ENCODE measurements at regions not wholly inside any gene's neighbourhood (a gene's known extent, or its start where the extent isn't known, plus 50 kb on each side); places are given as distances from the start of the nearest gene placed in this dataset.
A peak's percentile ranks its signal among the peaks of the same experiment; 100 is the strongest.

DNA sequence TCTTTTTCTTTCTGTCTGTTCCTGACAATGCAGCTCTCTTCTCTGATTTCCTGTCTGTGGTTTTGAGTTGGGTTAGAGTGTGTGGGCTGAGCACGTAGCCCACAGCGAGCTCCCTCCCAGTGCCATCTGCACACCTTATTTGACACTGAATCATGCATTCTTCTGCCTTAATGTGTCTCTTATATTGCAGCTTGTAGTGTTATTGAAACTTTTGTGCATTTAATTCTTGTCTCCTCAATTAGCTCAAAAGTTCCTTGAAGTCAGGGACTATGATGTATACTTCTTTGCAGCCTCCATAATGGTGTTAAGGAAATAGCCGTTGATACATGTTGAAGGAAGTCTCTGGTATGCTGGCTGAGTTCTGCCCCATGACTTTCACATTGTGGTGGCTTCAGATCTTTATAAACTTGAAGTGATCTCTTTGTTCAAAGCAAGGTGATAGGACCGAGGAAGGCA, 576.2 kb upstream of the CLINT1 start:
- peak; percentile 19 for DNase-seq

DNA sequence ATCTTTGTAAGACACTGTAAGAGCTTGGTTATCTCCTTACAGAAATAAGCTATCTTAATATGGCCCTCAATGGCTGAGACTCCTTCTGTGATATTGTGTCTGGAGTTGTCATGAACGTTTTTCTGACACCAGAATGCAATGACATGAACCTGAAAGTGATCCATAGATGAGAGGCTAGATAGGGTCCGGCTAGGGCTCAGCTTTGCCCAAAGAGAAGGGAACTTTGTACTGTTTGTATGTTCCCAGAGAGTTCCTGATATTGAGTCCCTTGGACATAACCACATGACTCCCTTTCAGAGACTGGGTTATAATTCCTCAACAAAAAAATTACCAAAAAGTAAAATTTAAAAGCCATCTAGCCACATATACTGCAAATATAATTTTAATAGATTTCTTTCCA, 575.8 kb upstream of the CLINT1 start:
- no peak for DNase-seq

DNA sequence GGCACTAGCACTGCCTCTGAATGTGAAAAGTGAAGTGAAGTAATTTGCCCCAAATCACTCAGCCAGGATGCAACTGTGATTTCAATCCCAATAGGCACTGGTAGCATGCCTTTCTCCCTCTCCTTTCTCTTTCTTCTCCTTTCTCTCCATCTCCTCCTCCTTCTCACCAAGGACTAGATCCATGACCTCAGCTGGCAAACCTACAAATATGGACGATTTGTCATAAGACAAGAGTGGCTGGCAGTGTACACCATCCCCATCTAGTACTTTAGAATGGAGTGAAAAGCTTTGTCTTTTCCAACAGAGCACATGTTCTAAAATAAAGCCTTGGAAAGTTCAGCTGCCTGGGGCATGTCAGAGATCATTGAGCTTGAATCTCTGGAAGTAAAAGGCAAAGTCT, 574.7 kb upstream of the CLINT1 start:
- DNase-seq = no peak

DNA sequence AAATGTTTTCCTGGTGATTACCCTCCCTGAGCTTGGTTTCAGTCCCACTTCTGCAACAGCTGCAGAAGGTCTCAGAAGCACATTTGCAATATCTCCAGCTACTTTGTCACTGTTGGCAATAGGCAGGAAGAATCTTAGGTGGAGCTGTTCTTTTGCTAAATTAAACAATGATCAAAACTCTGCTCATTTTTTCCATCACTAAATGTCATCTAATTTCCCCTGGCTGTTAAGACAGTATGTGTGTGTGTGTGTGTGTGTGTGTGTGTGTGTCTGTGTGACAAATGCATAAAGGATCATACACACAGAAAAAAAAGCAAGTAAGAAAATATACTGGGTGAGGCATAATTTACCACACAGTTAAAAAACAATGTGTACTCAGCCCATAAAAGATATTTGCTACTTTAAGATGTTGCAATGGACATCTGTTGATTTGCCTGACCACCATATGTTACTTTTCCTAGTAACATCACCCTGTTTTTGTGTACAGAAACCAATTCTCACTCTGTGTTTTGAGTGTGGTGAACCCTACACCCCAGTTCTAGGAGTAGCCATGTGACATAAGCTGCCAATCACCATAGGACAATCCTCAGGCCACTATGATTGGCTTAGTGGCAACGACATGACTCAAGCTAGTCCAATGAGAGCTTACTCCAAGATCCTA, 572.6 kb upstream of the CLINT1 start:
- no peak for DNase-seq

DNA sequence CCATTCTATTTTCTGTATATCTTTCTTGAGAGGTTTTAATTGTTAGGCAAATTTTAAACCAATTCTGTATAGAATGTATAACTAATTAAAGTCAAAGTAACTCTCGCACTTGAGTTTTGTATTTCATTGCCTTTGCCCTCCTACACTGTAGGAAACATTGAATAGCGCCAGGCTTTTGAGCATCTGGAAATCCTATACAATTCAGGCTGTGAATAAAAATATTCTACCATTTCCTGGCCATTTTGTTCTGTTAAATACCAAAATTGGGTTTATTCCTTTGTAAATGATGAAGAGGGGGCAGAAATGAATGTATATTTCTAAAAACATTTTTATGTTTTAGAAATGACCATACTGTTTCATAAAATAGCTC, 571.8 kb upstream of the CLINT1 start:
- DNase-seq = no peak

DNA sequence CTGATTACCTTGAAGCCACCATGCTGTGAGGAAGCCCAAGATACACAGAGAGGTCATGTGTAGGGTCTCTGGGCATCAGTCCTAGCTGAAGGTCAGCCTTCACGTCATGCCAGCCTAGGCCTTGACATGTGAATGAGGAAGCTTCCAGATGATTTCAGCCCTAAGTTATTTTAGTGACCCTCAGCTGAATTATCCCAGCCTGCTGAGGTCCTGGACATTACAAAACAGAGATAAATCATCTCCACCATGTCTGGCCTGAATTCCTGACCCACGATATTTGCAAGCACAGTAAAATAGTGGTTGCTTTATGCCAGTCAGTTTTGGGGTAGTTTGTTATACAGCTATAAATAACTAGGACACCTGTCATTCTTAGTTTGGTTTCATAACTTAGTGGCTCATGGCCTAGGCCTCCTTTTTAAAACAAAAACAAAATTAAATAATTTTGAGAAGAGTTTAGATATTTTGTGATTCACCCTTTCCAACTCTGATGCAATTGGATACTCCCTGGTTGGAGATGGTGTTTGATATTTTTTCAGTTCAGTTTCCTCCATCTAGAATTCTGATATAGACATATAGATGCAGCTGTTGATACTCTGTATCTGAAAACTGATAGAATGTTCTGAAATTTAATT, 571.3 kb upstream of the CLINT1 start:
- no peak for DNase-seq

- DNase-seq = no peak
Observed at GRCh38 chr5:158429564-158429963, 570.6 kb upstream of the CLINT1 start.

DNA sequence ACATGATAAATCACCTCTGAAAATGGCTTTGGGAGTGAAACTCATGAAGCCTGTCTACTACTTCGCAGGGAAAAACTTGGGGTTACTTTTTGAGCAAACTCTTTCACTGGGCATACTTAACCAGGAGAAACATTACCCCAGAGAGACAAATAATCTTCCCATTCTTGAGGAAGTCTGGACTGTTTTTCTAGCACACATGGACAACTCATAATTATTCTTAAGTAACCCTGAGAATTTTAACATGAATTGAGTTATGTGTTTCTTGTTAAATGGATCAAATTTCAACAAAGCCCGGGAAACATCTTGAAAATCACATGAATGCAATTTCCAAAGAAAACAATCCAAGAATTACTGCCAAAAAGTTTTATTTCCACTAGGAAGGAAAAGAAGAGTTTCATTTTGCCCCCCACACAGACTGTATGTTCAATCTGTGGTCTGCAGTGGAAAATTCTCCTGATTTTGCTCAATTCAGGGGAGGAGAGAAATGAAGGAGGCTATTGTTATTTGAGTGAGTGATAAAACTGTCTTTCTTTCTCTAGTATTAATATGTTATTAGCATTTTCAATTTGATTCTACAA, 564.8 kb upstream of the CLINT1 start:
- no peak for DNase-seq

GRCh38 chr5:158422653-158423515, 563.9 kb upstream of the CLINT1 start:
- DNase-seq = no peak

DNA sequence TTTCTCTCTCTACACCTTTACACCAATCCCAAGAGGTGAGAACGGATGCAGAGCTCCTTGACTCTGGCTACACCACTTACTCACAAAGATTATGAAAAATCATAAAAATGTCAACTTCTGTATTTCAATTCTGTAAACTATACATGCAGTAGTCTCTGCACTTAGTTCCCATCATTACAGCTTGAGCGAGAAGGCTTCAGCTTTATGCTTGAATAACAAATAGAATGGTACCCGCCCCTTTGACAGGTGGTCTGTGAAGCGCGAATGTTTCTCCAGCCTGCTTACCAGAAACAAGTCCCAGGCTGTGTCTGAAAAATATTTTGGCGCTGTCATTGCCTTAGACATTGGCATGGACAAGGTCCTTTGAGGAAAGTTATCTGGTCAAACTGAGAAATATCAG, 562.4 kb upstream of the CLINT1 start:
- no peak for DNase-seq

- DNase-seq = no peak
Observed at GRCh38 chr5:158419186-158419585, 560.2 kb upstream of the CLINT1 start.

DNA sequence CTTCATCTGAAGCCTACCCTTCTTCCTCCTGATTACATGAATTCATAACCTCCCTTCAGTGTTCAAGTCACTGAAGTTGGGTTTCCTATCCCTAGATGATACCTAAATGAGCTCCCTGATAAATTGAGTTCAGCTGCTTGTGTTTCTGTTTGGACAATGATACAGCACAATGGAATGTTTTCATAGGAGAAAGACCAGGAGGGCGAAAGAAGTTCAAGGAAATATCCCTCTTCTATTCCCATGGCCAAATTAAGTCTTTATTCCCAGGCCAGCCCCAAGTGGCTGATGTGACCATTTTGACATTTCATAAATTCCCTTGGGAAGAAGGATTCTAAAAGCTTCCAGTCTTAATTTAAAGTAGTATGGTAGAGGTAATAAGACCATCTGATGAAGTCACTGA, 555.8 kb upstream of the CLINT1 start:
- DNase-seq = no peak

DNA sequence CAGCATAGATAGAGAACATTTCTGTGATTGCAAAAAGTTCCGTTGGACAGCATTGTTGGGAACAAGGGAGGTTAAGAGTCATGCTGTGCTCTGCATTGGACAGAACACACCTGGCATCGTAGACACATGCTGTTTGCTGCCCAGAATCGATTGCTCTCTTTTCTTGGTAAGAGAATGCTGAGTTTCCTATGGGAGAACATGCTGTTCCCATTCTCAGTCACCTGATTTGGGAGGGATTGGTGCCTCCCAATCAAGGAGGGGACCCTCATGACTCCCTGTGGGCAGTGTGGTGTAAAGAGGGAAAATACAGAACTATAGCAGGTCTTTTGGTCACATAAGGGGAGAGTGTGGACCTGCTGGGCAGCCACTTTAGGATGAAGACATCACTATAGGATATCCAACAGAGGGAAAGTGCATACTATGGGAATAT, 555.4 kb upstream of the CLINT1 start:
- no peak for DNase-seq

DNA sequence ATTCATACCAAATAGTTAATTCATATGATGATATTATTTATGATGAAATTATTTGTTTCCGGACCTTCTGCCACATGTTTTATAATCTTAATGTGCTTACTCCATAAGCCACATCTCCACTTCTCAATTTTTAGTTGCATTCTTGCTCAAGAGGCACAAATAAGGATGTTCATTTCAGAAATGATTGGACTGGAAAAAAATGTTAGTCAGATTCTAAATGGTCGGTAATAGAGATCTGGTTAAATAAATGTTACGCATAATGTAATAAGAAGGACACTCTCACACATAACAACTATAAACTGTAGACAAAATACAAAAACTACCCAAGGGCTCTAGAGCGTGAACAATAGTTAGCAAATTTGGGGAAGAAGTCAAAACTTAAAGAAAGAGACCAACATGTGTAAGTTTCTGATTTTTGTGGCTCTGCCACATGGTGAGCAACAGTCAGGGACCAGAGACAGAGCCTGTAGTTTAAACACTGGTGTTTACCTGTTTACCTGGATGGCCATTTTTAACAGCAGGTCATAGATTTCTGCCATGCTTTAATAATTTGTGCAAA, 554.3 kb upstream of the CLINT1 start:
- DNase-seq = no peak

GRCh38 chr5:158410976-158411375, 552.0 kb upstream of the CLINT1 start:
- DNase-seq = no peak

DNA sequence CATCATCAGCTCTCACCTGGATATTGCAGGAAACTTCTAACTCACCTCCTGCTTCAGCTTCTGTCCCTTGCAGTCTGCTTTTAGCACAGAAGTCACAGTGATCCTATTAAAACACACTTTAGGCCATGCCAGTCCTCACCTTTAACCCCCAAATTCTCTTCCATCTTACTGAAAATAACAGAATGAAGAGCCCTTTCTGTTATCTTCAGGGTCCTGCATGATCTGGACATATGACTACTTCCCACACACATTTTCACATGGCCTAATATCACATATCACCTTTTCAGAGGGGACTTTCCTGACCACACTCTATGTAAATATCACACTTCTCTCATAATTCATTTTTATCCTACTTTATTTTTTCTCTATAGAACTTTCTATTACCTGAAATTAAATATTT, 550.6 kb upstream of the CLINT1 start:
- DNase-seq = no peak

GRCh38 chr5:158407824-158408195, 548.9 kb upstream of the CLINT1 start:
- no peak for DNase-seq

- DNase-seq = no peak
Observed at GRCh38 chr5:158406884-158407823, 548.2 kb upstream of the CLINT1 start.

GRCh38 chr5:158398360-158399201, 539.6 kb upstream of the CLINT1 start:
- DNase-seq = no peak

DNA sequence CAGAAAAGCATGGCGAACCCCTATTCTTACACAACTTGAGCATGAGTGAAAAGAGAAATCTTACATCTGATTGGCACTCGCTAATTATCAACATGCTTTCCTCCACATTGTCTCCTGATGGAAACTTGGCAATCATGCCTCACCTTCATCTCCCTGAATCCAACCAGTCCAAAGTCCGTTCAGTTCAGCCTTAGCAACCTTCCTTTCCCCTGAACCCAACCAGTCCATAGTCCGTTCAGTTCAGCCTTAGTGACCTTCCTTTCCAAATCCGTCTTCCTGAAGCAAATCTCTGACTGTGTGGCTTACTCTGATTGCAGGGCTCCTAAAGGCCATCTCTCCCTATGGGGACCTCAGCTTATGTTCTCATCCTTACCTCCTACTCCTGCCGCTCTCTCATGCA, 538.3 kb upstream of the CLINT1 start:
- no peak for DNase-seq

DNA sequence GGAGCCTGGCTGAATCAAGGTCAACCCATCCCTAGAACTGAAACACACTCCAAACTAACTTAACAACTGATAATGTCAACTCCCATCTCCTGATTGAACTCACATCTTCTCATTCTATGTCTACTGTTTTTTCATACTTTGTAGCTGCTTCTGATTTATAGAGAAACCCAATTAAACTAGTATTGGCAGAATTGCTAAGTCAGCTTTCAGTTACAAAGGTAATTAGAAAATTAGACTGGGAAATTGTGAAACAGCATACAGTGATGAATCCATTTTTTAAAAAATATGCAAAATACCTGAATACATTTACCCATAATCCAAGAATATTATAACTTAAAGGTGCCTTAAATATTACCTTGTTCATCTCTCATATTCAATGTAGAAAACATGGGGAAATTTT, 535.2 kb upstream of the CLINT1 start:
- no peak for DNase-seq

Measured in activated CD8-positive, alpha-beta memory T cell treated with anti-CD3 and anti-CD28 coated beads, Interleukin-2, amount 50 U/mL, for 4 hours (primary cell).